Left ventricle myocardium inferior (tissue), 1 donor: ENCODE measurements at regions not wholly inside any gene's neighbourhood (a gene's known extent, or its start where the extent isn't known, plus 50 kb on each side); places are given as distances from the start of the nearest gene placed in this dataset.

Experiments
- DNase-seq: peaks from one replicate; pipeline ENCODE4 v3.0.0-alpha.2; 2020
- H3K27ac ChIP-seq: fragments of 200-600 bp; replicated peaks from 2 replicates; pipeline ENCODE4 v1.8.0; 2021
- H3K27me3 ChIP-seq: fragments of 200-600 bp; 2 replicates; pipeline ENCODE4 v1.8.0; 2021; ENCODE audit warnings: low read depth
- H3K36me3 ChIP-seq: fragments of 200-600 bp; 2 replicates; pipeline ENCODE4 v1.8.0; 2021
- H3K4me1 ChIP-seq: fragments of 200-600 bp; 2 replicates; pipeline ENCODE4 v1.8.0; 2021
- H3K4me3 ChIP-seq: fragments of 200-600 bp; 2 replicates; pipeline ENCODE4 v1.8.0; 2021; ENCODE audit warnings: mild to moderate bottlenecking, moderate library complexity
- H3K9me3 ChIP-seq: fragments of 200-600 bp; replicated peaks from 2 replicates; pipeline ENCODE4 v1.8.0; 2021
- intact Hi-C: fragments of 100-400 bp; cut with micrococcal nuclease; formaldehyde crosslinking; loops from one replicate; pipeline ENCODE4 v1.11.0; 2022
- TF ChIP-seq, protein P1 (sequence below): fragments of 200-600 bp; IDR thresholded peaks from 2 replicates; pipeline ENCODE4 v1.8.0; 2021; ENCODE audit warnings: antibody characterized with exemption, mild to moderate bottlenecking, borderline replicate concordance
- donor health status: DM: no; HTN: yes; CAD: no; lungs with severe emphysema.

DNA sequence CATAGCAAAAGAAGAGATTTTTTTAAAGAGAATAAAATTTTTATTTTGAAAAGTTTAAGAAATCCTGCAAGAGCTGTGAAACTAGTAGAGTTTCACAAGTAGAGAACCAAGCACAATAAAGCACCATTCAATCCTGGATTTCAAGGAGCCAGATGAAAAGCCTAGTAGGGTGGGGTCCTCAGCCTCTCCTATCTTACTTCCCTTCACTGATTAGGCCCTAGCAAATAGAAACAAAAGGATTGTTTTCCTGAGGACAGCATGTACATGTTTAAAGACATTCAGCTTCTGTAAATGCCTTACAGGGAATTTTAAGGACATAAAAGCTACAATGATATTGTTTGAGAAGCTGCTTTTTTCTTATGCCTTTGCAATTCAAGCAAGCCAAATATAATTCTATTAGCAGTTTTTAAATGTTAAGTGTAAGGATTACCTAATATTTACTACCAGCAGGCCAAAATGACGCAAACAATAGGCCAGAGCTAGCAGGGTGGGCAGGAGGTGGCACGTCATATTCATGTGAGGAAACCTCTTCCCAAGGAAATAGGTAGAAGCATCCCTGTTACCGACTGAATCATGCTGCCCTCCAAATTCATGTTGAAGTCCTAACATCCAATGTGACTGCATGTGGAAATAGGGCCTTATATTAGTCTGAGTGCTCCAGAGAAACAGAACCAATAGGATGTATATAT is 337.6 kb downstream of the MLLT3 start:
- TF ChIP-seq, protein P1, sequence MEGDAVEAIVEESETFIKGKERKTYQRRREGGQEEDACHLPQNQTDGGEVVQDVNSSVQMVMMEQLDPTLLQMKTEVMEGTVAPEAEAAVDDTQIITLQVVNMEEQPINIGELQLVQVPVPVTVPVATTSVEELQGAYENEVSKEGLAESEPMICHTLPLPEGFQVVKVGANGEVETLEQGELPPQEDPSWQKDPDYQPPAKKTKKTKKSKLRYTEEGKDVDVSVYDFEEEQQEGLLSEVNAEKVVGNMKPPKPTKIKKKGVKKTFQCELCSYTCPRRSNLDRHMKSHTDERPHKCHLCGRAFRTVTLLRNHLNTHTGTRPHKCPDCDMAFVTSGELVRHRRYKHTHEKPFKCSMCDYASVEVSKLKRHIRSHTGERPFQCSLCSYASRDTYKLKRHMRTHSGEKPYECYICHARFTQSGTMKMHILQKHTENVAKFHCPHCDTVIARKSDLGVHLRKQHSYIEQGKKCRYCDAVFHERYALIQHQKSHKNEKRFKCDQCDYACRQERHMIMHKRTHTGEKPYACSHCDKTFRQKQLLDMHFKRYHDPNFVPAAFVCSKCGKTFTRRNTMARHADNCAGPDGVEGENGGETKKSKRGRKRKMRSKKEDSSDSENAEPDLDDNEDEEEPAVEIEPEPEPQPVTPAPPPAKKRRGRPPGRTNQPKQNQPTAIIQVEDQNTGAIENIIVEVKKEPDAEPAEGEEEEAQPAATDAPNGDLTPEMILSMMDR = no peak
- intact Hi-C loops = no loop called here
- H3K27ac ChIP-seq = peak overlapping the region; percentile 87

DNA sequence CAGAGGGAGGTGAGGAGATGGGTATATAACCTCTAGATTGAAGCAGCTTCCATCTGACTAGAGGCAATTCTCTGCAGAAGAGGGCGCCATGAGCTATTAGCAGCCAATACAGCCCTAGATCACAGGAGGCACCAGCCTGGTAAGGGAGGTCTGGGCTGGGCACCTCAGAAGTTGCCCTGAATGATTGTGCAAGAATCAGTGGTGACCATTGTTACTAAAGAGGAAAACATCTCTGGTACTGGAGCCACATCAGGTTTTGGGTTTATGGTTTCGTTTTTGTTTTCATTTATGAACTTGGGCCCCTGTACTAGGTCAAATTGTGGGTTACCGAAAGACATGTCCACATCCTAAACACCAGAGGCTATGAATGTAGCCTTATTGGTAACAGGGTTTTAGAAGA is 342.0 kb downstream of the MLLT3 start:
- Histone ChIP-seq H3K9me3 (peaks cover 8% of the 10 kb centered on the region), H3K36me3 (no peaks in the 10 kb centered on the region), H3K27me3 (no peaks in the 10 kb centered on the region), H3K4me1 (peaks cover 9% of the 10 kb centered on the region), H3K27ac (no peak overlapping the region), H3K4me3 (no peak overlapping the region)
- TF ChIP-seq, protein P1 = no peak
- intact Hi-C loops = no loop called here
- DNase-seq = no peak

More for the DNA sequence above, 337.6 kb downstream of the MLLT3 start:
- Histone ChIP-seq H3K9me3 (peaks cover 7% of the 10 kb centered on the region), H3K4me1 (peaks cover 14% of the 10 kb centered on the region), H3K36me3 (no peaks in the 10 kb centered on the region), H3K4me3 (no peak overlapping the region), H3K27me3 (no peaks in the 10 kb centered on the region)
- DNase-seq = no peak

DNA sequence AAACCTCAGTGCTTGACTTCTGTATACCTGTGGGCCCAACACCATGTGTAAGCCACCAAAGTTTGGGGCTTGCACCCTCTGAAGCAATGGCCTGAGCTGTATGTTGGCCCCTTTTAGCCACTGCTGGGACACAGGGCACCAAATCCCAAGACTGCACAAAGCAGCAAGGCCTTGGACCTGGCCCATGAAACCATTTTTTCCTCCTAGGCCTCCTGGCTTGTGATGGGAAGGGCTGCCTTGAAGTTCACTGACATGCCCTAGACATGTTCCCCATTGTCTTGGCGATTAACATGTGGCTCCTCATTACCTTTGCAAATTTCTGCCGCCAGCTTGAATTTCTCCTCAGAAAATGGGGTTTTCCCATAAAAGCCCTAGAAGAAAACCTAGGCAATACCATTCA is 345.5 kb downstream of the MLLT3 start:
- TF ChIP-seq, protein P1 = no peak
- no peak overlapping the region for H3K4me3 ChIP-seq
- peaks cover 8% of the 10 kb centered on the region for H3K9me3 ChIP-seq
- no peaks in the 10 kb centered on the region for H3K36me3 ChIP-seq
- no peak for DNase-seq
- H3K4me1 ChIP-seq = no peaks in the 10 kb centered on the region
- intact Hi-C loops = no loop called here
- H3K27ac ChIP-seq = no peak overlapping the region
- H3K27me3 ChIP-seq = no peaks in the 10 kb centered on the region

DNA sequence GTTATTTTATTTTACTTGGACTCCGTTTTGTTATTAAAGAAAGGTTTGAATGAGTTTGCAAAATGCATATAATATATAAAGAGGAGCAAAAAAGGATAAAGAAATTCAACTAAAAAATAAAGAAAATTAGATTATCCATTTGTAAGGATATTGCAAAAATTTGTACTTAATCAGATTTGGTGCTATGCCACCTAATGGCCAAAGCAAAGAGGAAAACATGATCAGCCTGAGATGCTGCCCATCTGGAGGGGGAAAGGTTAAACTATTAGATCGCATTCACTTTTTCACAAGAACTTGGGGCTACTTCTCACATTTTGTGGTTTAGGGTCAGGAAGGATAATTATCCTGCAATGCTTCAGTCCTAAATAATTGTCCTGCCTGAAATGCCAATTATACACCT is 350.6 kb downstream of the MLLT3 start:
- Histone ChIP-seq H3K4me3 (no peak overlapping the region), H3K27me3 (no peaks in the 10 kb centered on the region), H3K4me1 (no peaks in the 10 kb centered on the region), H3K36me3 (no peaks in the 10 kb centered on the region), H3K27ac (no peak overlapping the region), H3K9me3 (peaks cover 5% of the 10 kb centered on the region)
- TF ChIP-seq, protein P1 = no peak
- no peak for DNase-seq
- intact Hi-C loops = no loop called here

DNA sequence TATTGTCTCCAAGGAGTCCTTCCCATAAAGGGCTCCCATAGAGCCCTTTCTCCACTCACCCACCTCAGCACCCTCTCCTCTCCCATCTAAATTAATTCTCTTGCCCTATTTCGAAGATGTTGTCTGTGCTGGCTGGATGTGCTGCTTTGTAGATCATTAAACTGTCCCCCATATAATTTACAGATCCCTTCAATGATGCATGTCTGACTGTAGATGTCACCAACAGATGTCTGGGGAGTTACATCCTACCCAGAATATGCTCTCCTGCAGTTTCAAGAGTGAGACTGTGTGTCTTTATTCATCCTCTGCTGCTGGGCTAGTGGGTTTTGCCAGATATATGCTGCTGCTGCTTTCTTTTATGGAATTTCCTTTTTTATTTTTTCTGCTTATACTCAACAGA is 351.2 kb downstream of the MLLT3 start:
- TF ChIP-seq, protein P1 = no peak
- Histone ChIP-seq H3K4me3 (no peak overlapping the region), H3K27ac (no peak overlapping the region), H3K9me3 (no peaks in the 10 kb centered on the region), H3K27me3 (no peaks in the 10 kb centered on the region), H3K36me3 (no peaks in the 10 kb centered on the region), H3K4me1 (no peaks in the 10 kb centered on the region)
- DNase-seq = no peak
- intact Hi-C loops = no loop called here
